RWPE1 (cell line): ENCODE measurements at regions not wholly inside any gene's neighbourhood (a gene's known extent, or its start where the extent isn't known, plus 50 kb on each side); places are given as distances from the start of the nearest gene placed in this dataset.
"Not testable (repeated sequence)": the region's sequence is repeated elsewhere in the genome, so short reads cannot be mapped to it uniquely, and the experiment has no call there.

Experiments used
- CTCF ChIA-PET: fragments of 350-600 bp; sonication (Branson Sonifier 250); formaldehyde crosslinking; extraction: SDS; loops from one replicate; lab custom pipeline; 2021; lab: Yijun Ruan, JAX
- POLR2A ChIA-PET: fragments of 400-600 bp; formaldehyde crosslinking; extraction: SDS; loops from one replicate; lab custom pipeline; 2020; ENCODE audit warnings: antibody characterized with exemption; ENCODE audit not compliant: low non-redundant PET; lab: Yijun Ruan, JAX
- DNase-seq: peaks from one replicate; pipeline ENCODE4 v3.0.0; 2012; ENCODE audit warnings: low spot score
- H3K27ac ChIP-seq: fragments of 450-650 bp; 2 replicates; pipeline ENCODE4 v1.5.1; 2017
- TF ChIP-seq, protein P1 (sequence below): fragments of 450-650 bp; conservative IDR thresholded peaks from 2 replicates; pipeline ENCODE4 v1.5.1; 2017; ENCODE audit warnings: low read depth, mild to moderate bottlenecking

DNA sequence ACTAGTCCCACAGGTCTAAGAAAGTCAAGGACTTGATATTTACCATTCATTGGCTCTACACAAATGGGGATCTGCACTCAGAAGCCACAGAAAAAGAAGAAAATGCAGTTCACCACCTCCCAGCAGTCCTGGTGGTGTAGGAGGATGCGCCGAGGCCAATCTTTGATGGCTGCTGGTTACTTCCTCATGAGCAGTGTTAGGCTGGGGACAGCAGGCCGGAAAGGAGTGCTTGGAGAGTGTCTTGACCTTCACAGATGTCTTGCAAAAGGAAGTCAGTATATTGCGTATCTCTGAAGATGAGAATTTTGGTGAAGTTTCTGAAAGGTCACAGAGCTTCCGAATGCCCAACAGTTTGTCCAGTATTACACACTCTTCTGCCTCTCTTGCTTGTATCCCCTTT is 597.0 kb downstream of the EBF1 start:
- POLR2A ChIA-PET, result no interaction called here
- CTCF ChIA-PET, result interaction anchor here (0.7 kb wide), 1 partner anchor 31 kb away, joined by 3 read pairs; no protein-coding TSS in a partner anchor
- H3K27ac ChIP-seq, result no peak overlapping the region
- TF ChIP-seq, protein P1, sequence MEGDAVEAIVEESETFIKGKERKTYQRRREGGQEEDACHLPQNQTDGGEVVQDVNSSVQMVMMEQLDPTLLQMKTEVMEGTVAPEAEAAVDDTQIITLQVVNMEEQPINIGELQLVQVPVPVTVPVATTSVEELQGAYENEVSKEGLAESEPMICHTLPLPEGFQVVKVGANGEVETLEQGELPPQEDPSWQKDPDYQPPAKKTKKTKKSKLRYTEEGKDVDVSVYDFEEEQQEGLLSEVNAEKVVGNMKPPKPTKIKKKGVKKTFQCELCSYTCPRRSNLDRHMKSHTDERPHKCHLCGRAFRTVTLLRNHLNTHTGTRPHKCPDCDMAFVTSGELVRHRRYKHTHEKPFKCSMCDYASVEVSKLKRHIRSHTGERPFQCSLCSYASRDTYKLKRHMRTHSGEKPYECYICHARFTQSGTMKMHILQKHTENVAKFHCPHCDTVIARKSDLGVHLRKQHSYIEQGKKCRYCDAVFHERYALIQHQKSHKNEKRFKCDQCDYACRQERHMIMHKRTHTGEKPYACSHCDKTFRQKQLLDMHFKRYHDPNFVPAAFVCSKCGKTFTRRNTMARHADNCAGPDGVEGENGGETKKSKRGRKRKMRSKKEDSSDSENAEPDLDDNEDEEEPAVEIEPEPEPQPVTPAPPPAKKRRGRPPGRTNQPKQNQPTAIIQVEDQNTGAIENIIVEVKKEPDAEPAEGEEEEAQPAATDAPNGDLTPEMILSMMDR, result no peak
- DNase-seq, result no peak

DNA sequence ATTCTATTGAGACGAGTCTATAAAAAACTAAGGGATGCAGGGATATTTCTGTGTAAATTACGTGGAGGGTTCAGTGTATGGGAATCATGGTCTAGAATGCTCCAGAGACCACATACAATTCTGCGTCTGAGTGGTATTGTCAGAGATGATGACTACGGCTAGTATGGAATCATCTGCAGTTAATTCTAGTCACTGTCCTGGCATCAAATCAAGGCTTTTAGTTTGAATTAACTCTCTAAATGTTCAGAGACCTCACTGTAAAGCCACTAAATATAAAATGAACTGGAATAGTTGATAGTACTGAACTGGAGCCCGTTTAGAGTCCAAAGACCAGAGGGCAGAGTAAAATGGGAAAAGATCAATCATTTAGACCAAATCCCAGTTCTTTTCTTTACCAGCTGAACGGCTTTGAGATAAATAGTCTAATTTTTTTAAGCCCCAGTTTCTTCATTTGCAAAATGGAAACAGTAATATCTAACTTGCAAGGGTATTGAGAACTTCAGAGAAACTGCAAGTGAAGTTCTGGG is 599.8 kb downstream of the EBF1 start:
- CTCF ChIA-PET, result interaction anchor here (0.6 kb wide), 1 partner anchor 1940 kb away, joined by 3 read pairs; no protein-coding TSS in a partner anchor
- TF ChIP-seq, protein P1, result no peak
- DNase-seq, result no peak
- no peak overlapping the region for H3K27ac ChIP-seq
- POLR2A ChIA-PET, result no interaction called here

DNA sequence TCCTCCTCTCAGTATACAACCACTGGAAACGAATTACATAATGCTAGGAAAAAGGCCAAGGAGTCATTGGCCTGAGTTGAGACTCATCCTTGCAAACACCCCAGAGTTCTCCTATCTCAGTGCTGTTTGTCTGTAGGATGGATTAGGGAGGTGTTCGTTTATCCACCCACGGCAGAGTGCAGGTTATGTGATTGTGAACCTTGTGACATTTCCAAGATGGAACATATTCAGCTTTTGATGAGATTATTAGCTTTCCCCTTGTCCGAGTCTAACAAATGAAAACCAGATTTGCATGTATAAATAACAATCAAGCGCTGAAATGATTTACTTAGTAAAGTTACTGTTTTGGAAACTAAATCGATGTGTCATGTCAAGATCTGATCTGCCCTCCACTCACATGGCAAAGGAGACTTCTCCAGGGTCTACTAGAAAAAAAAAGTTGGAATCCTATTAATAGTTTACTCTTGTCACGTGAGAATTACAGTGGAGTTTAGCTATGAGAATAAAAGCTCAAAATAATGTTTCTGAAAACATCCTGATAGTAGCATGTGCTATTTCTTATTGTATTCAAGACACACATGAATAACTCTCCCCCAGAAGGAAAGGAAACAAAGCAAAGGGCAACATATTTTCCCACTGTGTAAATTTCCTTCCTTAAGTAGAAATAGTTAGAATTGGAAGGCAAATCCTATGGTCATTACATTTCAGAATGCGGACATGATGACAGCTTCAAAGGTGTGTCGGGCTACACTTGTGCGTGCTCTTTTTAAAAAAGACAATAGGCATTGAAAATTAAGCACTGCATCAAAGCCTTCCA is 600.4 kb downstream of the EBF1 start:
- ChIA-PET CTCF (interaction anchor here (0.6 kb wide), 1 partner anchor 1940 kb away, joined by 3 read pairs; no protein-coding TSS in a partner anchor), POLR2A (no interaction called here)
- no peak for DNase-seq
- TF ChIP-seq, protein P1, result no peak
- no peak overlapping the region for H3K27ac ChIP-seq

DNA sequence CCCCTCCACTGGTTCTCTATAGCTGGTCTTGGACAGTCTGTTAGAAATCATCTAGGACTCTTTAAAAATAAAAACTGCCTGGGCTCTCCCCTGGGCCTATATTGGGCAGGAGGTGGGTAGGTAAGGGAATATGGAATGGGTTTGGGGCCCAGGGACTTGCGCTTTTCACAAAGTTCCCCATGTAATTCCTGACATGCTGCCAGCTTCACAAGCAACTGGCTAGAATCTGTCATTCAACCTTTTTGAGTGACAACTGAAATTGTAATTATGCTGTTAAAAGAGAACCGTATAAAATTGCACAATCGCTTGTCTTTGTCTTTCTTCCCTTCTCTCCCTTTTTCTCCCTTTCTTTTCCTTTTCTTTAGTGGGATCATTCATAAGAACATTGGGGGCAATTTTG is 603.1 kb downstream of the EBF1 start:
- no peak overlapping the region for H3K27ac ChIP-seq
- POLR2A ChIA-PET, result no interaction called here
- TF ChIP-seq, protein P1, result no peak
- CTCF ChIA-PET, result no interaction called here
- no peak for DNase-seq

DNA sequence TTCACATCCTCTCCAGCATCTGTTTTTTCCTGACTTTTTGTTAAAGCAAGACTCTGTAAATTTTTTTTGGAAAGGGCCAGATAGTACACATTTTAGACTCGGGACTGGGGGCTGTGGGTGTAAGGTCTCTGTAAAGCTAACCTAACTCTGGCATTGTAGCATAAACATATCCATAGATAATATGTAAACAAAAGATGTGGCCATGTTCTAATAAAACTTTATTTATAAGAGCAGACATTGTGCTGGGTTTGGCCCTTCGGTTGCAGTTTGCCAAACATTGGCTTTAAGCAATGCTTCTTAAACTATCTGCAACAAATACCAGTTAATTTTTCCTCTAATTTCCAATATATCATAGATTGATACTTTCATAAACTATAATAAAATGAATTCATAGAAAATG is 605.2 kb downstream of the EBF1 start:
- CTCF ChIA-PET, result no interaction called here
- POLR2A ChIA-PET, result no interaction called here
- no peak overlapping the region for H3K27ac ChIP-seq
- TF ChIP-seq, protein P1, result no peak
- no peak for DNase-seq

DNA sequence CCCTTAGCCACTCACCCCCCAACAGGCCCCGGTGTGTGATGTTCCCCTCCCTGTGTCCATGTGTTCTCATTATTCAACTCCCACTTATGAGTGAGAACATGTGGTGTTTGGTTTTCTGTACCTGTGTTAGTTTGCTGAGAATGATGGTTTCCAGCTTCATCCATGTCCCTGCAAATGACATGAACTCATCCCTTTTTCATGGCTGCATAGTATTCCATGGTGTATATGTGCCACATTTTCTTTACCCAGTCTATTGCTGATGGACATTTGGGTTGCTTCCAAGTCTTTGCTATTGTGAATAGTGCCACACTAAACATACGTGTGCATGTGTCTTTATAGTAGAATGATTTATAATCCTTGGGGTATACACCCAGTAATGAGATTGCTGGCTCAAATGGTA is 605.7 kb downstream of the EBF1 start:
- POLR2A ChIA-PET, CTCF ChIA-PET, DNase-seq, H3K27ac ChIP-seq: not testable (repeated sequence)

DNA sequence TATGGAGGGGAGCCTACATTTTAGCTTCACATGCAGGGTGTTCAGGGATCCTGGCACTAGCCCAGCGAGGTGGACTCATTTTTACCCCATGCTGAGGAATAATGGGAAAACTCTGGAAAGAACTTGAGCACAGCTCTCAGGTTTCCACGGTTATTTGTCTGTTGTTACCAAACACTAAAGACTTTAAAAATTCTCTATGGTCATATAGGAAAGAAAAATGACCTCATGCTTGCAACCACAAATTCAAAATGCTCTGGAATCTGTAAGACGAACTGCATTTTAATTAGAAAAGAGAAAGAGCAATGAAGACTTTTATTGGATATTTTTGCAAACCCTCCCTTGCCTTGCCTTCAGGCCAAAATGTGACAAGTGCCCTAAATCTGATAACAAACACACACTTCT is 606.9 kb downstream of the EBF1 start:
- ChIA-PET CTCF (interaction anchor here (0.9 kb wide), 1 partner anchor 11 kb away, joined by 3 read pairs; no protein-coding TSS in a partner anchor), POLR2A (no interaction called here)
- no peak for DNase-seq
- H3K27ac ChIP-seq, result no peak overlapping the region
- TF ChIP-seq, protein P1, result no peak
